WERI-Rb-1 (cell line): ENCODE measurements at regions not wholly inside any gene's neighbourhood (a gene's known extent, or its start where the extent isn't known, plus 50 kb on each side); places are given as distances from the start of the nearest gene placed in this dataset.

ENCODE experiments used
- DNase-seq: peaks from one replicate; pipeline ENCODE4 v3.0.0-alpha.2; 2020
- H3K27ac ChIP-seq: fragments of 250-450 bp; sonication (Bioruptor Pico); 2 replicates; pipeline ENCODE4 v1.5.1; 2020; ENCODE audit warnings: mild to moderate bottlenecking, moderate library complexity
- H3K27me3 ChIP-seq: fragments of 250-450 bp; sonication (Bioruptor Pico); 2 replicates; pipeline ENCODE4 v1.5.1; 2021; ENCODE audit warnings: mild to moderate bottlenecking, low read depth, moderate library complexity; ENCODE audit not compliant: insufficient read depth, severe bottlenecking
- H3K36me3 ChIP-seq: fragments of 250-450 bp; sonication (Bioruptor Pico); 2 replicates; pipeline ENCODE4 v1.5.1; 2020; ENCODE audit warnings: mild to moderate bottlenecking, moderate library complexity
- H3K4me3 ChIP-seq: 2 replicates; pipeline ENCODE4 v1.5.1; 2011; ENCODE audit warnings: low read depth, mild to moderate bottlenecking, control low read depth, low read length
- H3K9me3 ChIP-seq: fragments of 250-450 bp; sonication (Bioruptor Pico); 2 replicates; pipeline ENCODE4 v1.5.1; 2021; ENCODE audit warnings: mild to moderate bottlenecking, moderate library complexity; ENCODE audit not compliant: severe bottlenecking
- TF ChIP-seq, protein P1 (sequence below): IDR thresholded peaks from 2 replicates; pipeline ENCODE4 v1.5.1; 2011; ENCODE audit warnings: low read depth, mild to moderate bottlenecking, control low read depth, inconsistent platforms, low read length

DNA sequence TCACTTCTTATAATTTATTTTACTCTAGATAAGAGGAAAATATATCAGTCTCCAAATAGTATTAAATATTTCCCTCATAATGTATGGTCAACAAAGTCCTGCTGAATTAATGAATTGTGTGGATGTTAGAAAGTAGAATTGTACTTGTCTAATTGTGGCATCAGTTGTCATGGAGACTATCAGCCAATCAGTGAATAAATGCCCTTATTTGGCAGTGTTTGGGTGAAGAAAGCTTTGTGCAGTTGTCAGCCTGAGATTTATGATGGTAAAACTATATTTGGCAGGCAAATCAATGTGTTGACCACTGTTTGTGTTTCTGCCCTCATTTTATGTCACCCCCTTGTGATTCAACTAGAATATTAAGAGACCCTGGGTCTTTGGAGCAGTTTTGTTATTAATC, 293.6 kb upstream of the MDFIC2 start:
- no peaks in the 10 kb centered on the region for H3K36me3 ChIP-seq
- DNase-seq = no peak
- H3K27ac ChIP-seq = no peak overlapping the region
- TF ChIP-seq, protein P1, sequence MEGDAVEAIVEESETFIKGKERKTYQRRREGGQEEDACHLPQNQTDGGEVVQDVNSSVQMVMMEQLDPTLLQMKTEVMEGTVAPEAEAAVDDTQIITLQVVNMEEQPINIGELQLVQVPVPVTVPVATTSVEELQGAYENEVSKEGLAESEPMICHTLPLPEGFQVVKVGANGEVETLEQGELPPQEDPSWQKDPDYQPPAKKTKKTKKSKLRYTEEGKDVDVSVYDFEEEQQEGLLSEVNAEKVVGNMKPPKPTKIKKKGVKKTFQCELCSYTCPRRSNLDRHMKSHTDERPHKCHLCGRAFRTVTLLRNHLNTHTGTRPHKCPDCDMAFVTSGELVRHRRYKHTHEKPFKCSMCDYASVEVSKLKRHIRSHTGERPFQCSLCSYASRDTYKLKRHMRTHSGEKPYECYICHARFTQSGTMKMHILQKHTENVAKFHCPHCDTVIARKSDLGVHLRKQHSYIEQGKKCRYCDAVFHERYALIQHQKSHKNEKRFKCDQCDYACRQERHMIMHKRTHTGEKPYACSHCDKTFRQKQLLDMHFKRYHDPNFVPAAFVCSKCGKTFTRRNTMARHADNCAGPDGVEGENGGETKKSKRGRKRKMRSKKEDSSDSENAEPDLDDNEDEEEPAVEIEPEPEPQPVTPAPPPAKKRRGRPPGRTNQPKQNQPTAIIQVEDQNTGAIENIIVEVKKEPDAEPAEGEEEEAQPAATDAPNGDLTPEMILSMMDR = no peak
- no peaks in the 10 kb centered on the region for H3K27me3 ChIP-seq
- no peak overlapping the region for H3K4me3 ChIP-seq
- no peaks in the 10 kb centered on the region for H3K9me3 ChIP-seq

DNA sequence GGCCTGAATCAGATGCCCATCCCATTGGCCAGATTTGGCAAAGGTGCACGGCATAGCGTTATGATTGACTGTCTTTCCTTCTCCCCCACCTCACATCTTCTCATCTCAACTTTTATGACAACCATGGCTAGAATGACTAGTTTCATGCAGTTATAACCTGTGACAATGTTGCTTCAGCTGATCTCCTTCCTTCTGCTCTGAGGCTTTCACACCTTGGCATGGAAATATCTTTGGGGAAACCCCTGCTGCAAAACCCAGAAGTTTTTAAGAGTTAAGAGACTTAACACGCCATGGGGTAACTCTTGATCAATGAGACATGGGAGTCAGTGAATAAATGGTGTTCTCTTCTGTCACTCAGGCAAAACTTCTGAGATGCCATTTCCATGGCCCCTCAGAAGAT, 290.7 kb upstream of the MDFIC2 start:
- TF ChIP-seq, protein P1 = no peak

DNA sequence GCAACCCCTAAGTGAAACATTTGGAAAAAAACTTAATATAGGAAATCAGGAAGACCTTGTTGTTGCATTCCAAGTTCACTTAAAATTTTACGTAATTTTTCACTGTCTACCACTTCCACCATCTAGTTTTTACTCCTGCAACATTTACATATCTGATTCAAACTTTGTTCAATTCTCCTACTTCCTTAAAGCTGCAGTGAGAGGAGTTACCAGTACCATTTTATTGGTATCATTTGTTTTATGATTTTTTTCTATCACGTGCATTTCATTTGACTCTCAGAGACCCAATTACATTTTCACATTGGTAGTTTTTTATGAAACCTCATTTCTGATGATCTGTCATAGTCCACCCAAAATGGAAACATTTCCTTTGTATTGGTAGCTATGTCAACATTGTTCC, 284.9 kb upstream of the MDFIC2 start:
- TF ChIP-seq, protein P1 = no peak
- Histone ChIP-seq H3K36me3 (no peaks in the 10 kb centered on the region), H3K27ac (no peak overlapping the region), H3K4me3 (no peak overlapping the region), H3K27me3 (no peaks in the 10 kb centered on the region), H3K9me3 (peaks cover 2% of the 10 kb centered on the region)
- no peak for DNase-seq

More for the DNA sequence above, 290.7 kb upstream of the MDFIC2 start:
- Histone ChIP-seq H3K4me3 (no peak overlapping the region), H3K27me3 (no peaks in the 10 kb centered on the region), H3K36me3 (no peaks in the 10 kb centered on the region), H3K9me3 (peaks cover 2% of the 10 kb centered on the region), H3K27ac (no peak overlapping the region)
- no peak for DNase-seq

DNA sequence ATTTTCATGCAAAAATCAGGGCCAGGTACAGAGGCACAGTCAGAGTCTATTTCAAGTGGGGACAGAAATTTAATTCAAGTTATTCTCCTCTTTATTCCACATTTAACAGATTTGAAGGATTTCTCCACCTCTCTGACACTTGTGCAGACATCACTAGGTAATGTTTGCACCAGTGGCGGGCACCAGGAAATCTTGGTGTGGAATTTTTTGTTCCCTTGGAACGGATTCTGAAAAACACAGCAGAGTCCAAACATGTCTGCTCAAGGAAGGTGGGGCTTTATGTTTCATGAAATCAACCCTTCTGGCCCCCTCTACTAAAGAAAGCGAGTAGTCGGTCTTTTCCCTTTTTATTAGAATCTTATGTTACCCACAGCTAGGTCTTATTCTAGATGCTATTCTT, 271.2 kb upstream of the MDFIC2 start:
- no peaks in the 10 kb centered on the region for H3K36me3 ChIP-seq
- TF ChIP-seq, protein P1 = no peak
- DNase-seq = no peak
- H3K27ac ChIP-seq = no peak overlapping the region
- H3K27me3 ChIP-seq = no peaks in the 10 kb centered on the region
- no peaks in the 10 kb centered on the region for H3K9me3 ChIP-seq
- no peak overlapping the region for H3K4me3 ChIP-seq

DNA sequence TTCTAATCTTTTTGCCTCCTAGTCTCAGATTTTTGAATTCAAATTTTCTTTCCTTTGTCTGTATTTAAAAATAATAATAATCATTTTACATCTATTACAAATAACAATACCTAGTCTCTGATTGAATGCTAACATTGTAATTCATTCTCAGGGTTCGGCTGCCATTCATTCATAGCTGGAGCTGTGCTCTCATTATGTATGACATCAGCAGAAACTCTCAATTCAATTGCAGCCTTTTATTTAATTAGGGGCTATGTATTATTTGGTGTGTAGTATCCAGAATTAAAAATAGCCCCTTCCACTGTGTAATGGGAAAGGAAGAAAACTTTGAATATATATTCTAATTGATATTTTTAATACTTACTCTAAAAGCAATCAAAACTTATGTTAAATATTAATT, 270.4 kb upstream of the MDFIC2 start:
- Histone ChIP-seq H3K27me3 (no peaks in the 10 kb centered on the region), H3K27ac (no peak overlapping the region), H3K4me3 (no peak overlapping the region), H3K36me3 (no peaks in the 10 kb centered on the region), H3K9me3 (no peaks in the 10 kb centered on the region)
- TF ChIP-seq, protein P1 = no peak
- DNase-seq = no peak

DNA sequence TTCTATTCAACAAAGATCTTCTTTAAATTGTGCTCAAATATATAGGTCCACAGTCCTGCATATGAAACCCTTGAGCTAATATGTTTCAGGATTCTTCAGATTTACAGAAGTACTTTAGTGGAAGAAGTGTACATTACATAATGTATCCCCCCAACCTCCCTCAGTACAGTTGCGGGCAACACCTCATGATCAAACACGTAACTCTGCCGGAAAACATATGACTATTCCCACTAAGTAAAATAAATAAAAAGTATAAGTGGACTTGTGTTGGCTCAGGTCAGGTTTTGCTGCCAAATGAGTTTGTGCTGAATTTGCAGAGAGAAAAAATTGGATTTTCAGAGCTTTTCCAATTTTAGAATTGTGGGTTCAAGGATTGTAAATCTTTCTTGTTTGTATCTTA, 267.6 kb upstream of the MDFIC2 start:
- no peaks in the 10 kb centered on the region for H3K9me3 ChIP-seq
- no peak for DNase-seq
- H3K4me3 ChIP-seq = no peak overlapping the region
- no peak overlapping the region for H3K27ac ChIP-seq
- TF ChIP-seq, protein P1 = no peak
- H3K27me3 ChIP-seq = no peaks in the 10 kb centered on the region
- H3K36me3 ChIP-seq = no peaks in the 10 kb centered on the region
